ENCODE measurements at regions not wholly inside any gene's neighbourhood (a gene's known extent, or its start where the extent isn't known, plus 50 kb on each side); places are given as distances from the start of the nearest gene placed in this dataset.
A peak's percentile ranks its signal among the peaks of the same experiment; 100 is the strongest.
"Not testable (repeated sequence)": the region's sequence is repeated elsewhere in the genome, so short reads cannot be mapped to it uniquely, and the experiment has no call there.

- DNase-seq (ENCODE audit: low spot score): peak; percentile 67
Measured at GRCh38 chr16:49939495-49939894, 83.6 kb upstream of the ZNF423 start.

GRCh38 chr16:49940464-49941224, 84.4 kb upstream of the CNEP1R1 start:
- DNase-seq (ENCODE audit: low spot score): peak; percentile 35

GRCh38 chr16:49944221-49944620, 80.8 kb upstream of the CNEP1R1 start:
- peak; percentile 5 for DNase-seq (ENCODE audit: low spot score)

GRCh38 chr16:49947907-49948678, 76.9 kb upstream of the CNEP1R1 start:
- peak; percentile 51 for DNase-seq (ENCODE audit: low spot score)

- peak; percentile 43 for DNase-seq (ENCODE audit: low spot score)
Measured at GRCh38 chr16:49951574-49952195, 73.3 kb upstream of the CNEP1R1 start.

GRCh38 chr16:49952386-49952785, 72.6 kb upstream of the CNEP1R1 start:
- no peak for DNase-seq (ENCODE audit: low spot score)

GRCh38 chr16:49953090-49953489, 71.9 kb upstream of the CNEP1R1 start:
- no peak for DNase-seq (ENCODE audit: low spot score)

- no peak for DNase-seq (ENCODE audit: low spot score)
Measured at GRCh38 chr16:49955858-49956257, 69.2 kb upstream of the CNEP1R1 start.

GRCh38 chr16:49956915-49957314, 68.1 kb upstream of the CNEP1R1 start:
- no peak for DNase-seq (ENCODE audit: low spot score)

GRCh38 chr16:49958448-49958847, 66.6 kb upstream of the CNEP1R1 start:
- DNase-seq (ENCODE audit: low spot score): no peak

GRCh38 chr16:49959552-49960277, 65.3 kb upstream of the CNEP1R1 start:
- peak; percentile 41 for DNase-seq (ENCODE audit: low spot score)

GRCh38 chr16:49961089-49961488, 63.9 kb upstream of the CNEP1R1 start:
- no peak for DNase-seq (ENCODE audit: low spot score)

GRCh38 chr16:49962566-49962965, 62.5 kb upstream of the CNEP1R1 start:
- not testable (repeated sequence) for DNase-seq (ENCODE audit: low spot score)

GRCh38 chr16:49964316-49964715, 60.7 kb upstream of the CNEP1R1 start:
- DNase-seq (ENCODE audit: low spot score): no peak

GRCh38 chr16:49964973-49965372, 60.1 kb upstream of the CNEP1R1 start:
- DNase-seq (ENCODE audit: low spot score): no peak

GRCh38 chr16:49967012-49967559, 57.9 kb upstream of the CNEP1R1 start:
- DNase-seq (ENCODE audit: low spot score): no peak

GRCh38 chr16:49969091-49970030, 55.7 kb upstream of the CNEP1R1 start:
- peak; percentile 59 for DNase-seq (ENCODE audit: low spot score)

- DNase-seq (ENCODE audit: low spot score): peak; percentile 26
Measured at GRCh38 chr16:49970797-49971431, 54.1 kb upstream of the CNEP1R1 start.

- no peak for DNase-seq (ENCODE audit: low spot score)
Measured at GRCh38 chr16:49972280-49972679, 52.7 kb upstream of the CNEP1R1 start.

GRCh38 chr16:49972961-49973360, 52.1 kb upstream of the CNEP1R1 start:
- DNase-seq (ENCODE audit: low spot score): no peak
